HCT116 (cell line): ENCODE measurements at regions not wholly inside any gene's neighbourhood (a gene's known extent, or its start where the extent isn't known, plus 50 kb on each side); places are given as distances from the start of the nearest gene placed in this dataset.

Experiments used
- ATAC-seq: fragments of 200-7000 bp; cut with Tn5 transposase; 2 replicates; pipeline ENCODE4 v1.9.1; 2020; ENCODE audit warnings: mild to moderate bottlenecking, moderate library complexity
- BruUV-seq: library from RNA; stranded (reverse); fragments of 400-500 nt; replicated peaks from 2 replicates; lab custom pipeline; 2021; lab: Mats Ljungman, UMichigan
- CTCF ChIA-PET: fragments of 300-600 bp; sonication (Branson Sonifier 250); formaldehyde crosslinking; loops from one replicate; lab custom pipeline; 2021; ENCODE audit warnings: antibody characterized with exemption; lab: Charles Lee
- POLR2A ChIA-PET: fragments of 300-600, 350-600 bp; sonication (Branson Sonifier 250); formaldehyde crosslinking; loops from one replicate; lab custom pipeline; 2021; ENCODE audit warnings: antibody characterized with exemption; lab: Charles Lee
- RAD21 ChIA-PET, 2 experiments: fragments of 300-600 bp; sonication (Branson Sonifier 250); formaldehyde crosslinking; loops; one replicate each; lab custom pipeline; 2023; ENCODE audit warnings: low total read pairs in 2 of 2; ENCODE audit not compliant: uncharacterized antibody in 2 of 2, unreplicated experiment in 2 of 2, low non-redundant PET in 1 of 2; lab: Charles Lee
- DNase-seq: peaks from one replicate; pipeline ENCODE4 v3.0.0-alpha.2; 2010; ENCODE audit warnings: low read depth, low spot score
- H2AFZ ChIP-seq: fragments of 200-600 bp; shearing (Covaris generic), sonication (generic); 2 replicates; pipeline ENCODE4 v1.6.1; 2017; ENCODE audit warnings: low read depth, mixed run types, mixed read lengths, antibody characterized with exemption, low read length; ENCODE audit not compliant: poor library complexity, severe bottlenecking
- H3K27ac ChIP-seq: 2 replicates; pipeline ENCODE4 v1.5.1; 2012; ENCODE audit warnings: low read depth, low read length
- H3K27me3 ChIP-seq: fragments of 200-600 bp; sonication (generic); 2 replicates; pipeline ENCODE4 v1.6.1; 2016; ENCODE audit warnings: mixed run types, low read length, mixed read lengths; ENCODE audit not compliant: insufficient read depth
- H3K36me3 ChIP-seq, 2 experiments: fragments of 200-500 bp in 1 of 2; fragments of 200-600 bp in 1 of 2; sonication (Bioruptor generic) in 1 of 2; sonication (generic) in 1 of 2; 2 replicates each; pipeline versions ENCODE4 v1.5.1 to v1.6.1; 2014 to 2016; ENCODE audit warnings: low read length in 2 of 2, inconsistent platforms in 1 of 2, mixed read lengths in 1 of 2, mixed run types in 1 of 2; ENCODE audit not compliant: insufficient read depth in 2 of 2, control insufficient read depth in 1 of 2
- H3K4me1 ChIP-seq, 2 experiments: fragments of 200-600 bp in 1 of 2; sonication (generic) in 1 of 2; 2 replicates each; pipeline versions ENCODE4 v1.5.1 to v1.6.1; 2012 to 2017; ENCODE audit warnings: low read length in 2 of 2, inconsistent platforms in 1 of 2, mild to moderate bottlenecking in 1 of 2, mixed read lengths in 1 of 2, mixed run types in 1 of 2, moderate library complexity in 1 of 2; ENCODE audit not compliant: insufficient read depth in 2 of 2, control insufficient read depth in 1 of 2
- H3K4me2 ChIP-seq: fragments of 200-600 bp; sonication (generic); 2 replicates; pipeline ENCODE4 v1.6.1; 2017; ENCODE audit warnings: mixed run types, low read length, mixed read lengths
- H3K4me3 ChIP-seq, 2 experiments: fragments of 200-600 bp in 1 of 2; sonication (generic) in 1 of 2; replicated peaks in 1 of 2; 2 replicates each; pipeline ENCODE4 v1.5.1; 2011 to 2016; ENCODE audit warnings: low read length in 2 of 2, control low read depth in 1 of 2, low read depth in 1 of 2, mild to moderate bottlenecking in 1 of 2, mixed read lengths in 1 of 2, mixed run types in 1 of 2
- H3K79me2 ChIP-seq: fragments of 200-600 bp; sonication (generic); 2 replicates; pipeline ENCODE4 v1.6.1; 2017; ENCODE audit warnings: mild to moderate bottlenecking, mixed run types, low read length, moderate library complexity, mixed read lengths; ENCODE audit not compliant: insufficient read depth
- H3K9ac ChIP-seq: fragments of 200-600 bp; sonication (generic); 2 replicates; pipeline ENCODE4 v1.6.1; 2016; ENCODE audit warnings: low read length, mixed read lengths
- H3K9me2 ChIP-seq: fragments of 200-600 bp; sonication (generic), shearing (Covaris generic); 2 replicates; pipeline ENCODE4 v1.6.1; 2017; ENCODE audit warnings: mixed run types, mild to moderate bottlenecking, moderate library complexity; ENCODE audit not compliant: insufficient read depth
- H3K9me3 ChIP-seq, 2 experiments: fragments of 200-500 bp in 1 of 2; fragments of 200-600 bp in 1 of 2; sonication (Bioruptor generic) in 1 of 2; sonication (generic) in 1 of 2; 2 replicates each; pipeline ENCODE4 v1.6.1; 2014 to 2017; ENCODE audit warnings: low read length in 2 of 2, mixed read lengths in 2 of 2, inconsistent platforms in 1 of 2, low read depth in 1 of 2, mild to moderate bottlenecking in 1 of 2, mixed run types in 1 of 2, moderate library complexity in 1 of 2; ENCODE audit not compliant: control insufficient read depth in 1 of 2, insufficient read depth in 1 of 2
- H4K20me1 ChIP-seq: fragments of 200-600 bp; sonication (generic), shearing (Covaris generic); 2 replicates; pipeline ENCODE4 v1.6.1; 2017; ENCODE audit warnings: mixed run types, mild to moderate bottlenecking, moderate library complexity; ENCODE audit not compliant: insufficient read depth
- CBX3 ChIP-seq: IDR thresholded peaks from 2 replicates; pipeline ENCODE4 v1.6.1; 2012; ENCODE audit warnings: low read depth
- CEBPB ChIP-seq: IDR thresholded peaks from 2 replicates; pipeline ENCODE4 v1.6.1; 2012; ENCODE audit warnings: low read depth
- CTCF ChIP-seq, 3 experiments: fragments of 200-600 bp in 1 of 3; sonication (generic) in 1 of 3; IDR thresholded peaks in 2 of 3; conservative IDR thresholded peaks in 1 of 3; 2 replicates each; pipeline ENCODE4 v1.5.1; 2012 to 2017; ENCODE audit warnings: low read depth in 2 of 3, low read length in 2 of 3, antibody characterized with exemption in 1 of 3, borderline replicate concordance in 1 of 3, control low read depth in 1 of 3, mild to moderate bottlenecking in 1 of 3, mixed read lengths in 1 of 3, mixed run types in 1 of 3, moderate library complexity in 1 of 3; ENCODE audit not compliant: insufficient read depth in 1 of 3
- EGR1 ChIP-seq: IDR thresholded peaks from 2 replicates; pipeline ENCODE4 v1.6.1; 2012; ENCODE audit warnings: low read depth
- JUND ChIP-seq: IDR thresholded peaks from 2 replicates; pipeline ENCODE4 v1.6.1; 2012
- POLR2A ChIP-seq: IDR thresholded peaks from 2 replicates; pipeline ENCODE4 v1.7.0; 2011; ENCODE audit warnings: borderline replicate concordance; ENCODE audit not compliant: insufficient read depth, insufficient read length; ENCODE audit errors: extremely low read depth
- POLR2AphosphoS5 ChIP-seq: IDR thresholded peaks from 2 replicates; pipeline ENCODE4 v1.6.1; 2011; ENCODE audit warnings: mild to moderate bottlenecking, low read depth, low read length, moderate library complexity
- RAD21 ChIP-seq: IDR thresholded peaks from 2 replicates; pipeline ENCODE4 v1.6.1; 2012; ENCODE audit warnings: low read depth, mild to moderate bottlenecking
- REST ChIP-seq: IDR thresholded peaks from 2 replicates; pipeline ENCODE4 v1.6.1; 2012; ENCODE audit warnings: low read depth
- SIN3A ChIP-seq: IDR thresholded peaks from 2 replicates; pipeline ENCODE4 v1.6.1; 2012; ENCODE audit warnings: low read depth
- SRF ChIP-seq: IDR thresholded peaks from 2 replicates; pipeline ENCODE4 v1.6.1; 2012; ENCODE audit warnings: low read depth
- YY1 ChIP-seq: IDR thresholded peaks from 2 replicates; pipeline ENCODE4 v1.6.1; 2011; ENCODE audit warnings: low read length, low read depth, moderate library complexity, mild to moderate bottlenecking; ENCODE audit not compliant: insufficient replicate concordance; ENCODE audit errors: extremely low read depth
- ZFX ChIP-seq: fragments of 450-650 bp; IDR thresholded peaks from 2 replicates; pipeline ENCODE4 v1.6.1; 2017
- ZNF274 ChIP-seq: fragments of 200-500 bp; sonication (Bioruptor generic); IDR thresholded peaks from 2 replicates; pipeline ENCODE4 v1.6.1; 2014; ENCODE audit warnings: mild to moderate bottlenecking, low read depth, low read length, inconsistent platforms
- intact Hi-C: fragments of 100-400 bp; cut with micrococcal nuclease; formaldehyde crosslinking; loops from 2 replicates; pipeline ENCODE4 v1.10.0; 2022

GRCh38 chr11:119784421-119784820, 55.4 kb upstream of the NECTIN1 start (continued):
- no peak for TF ChIP-seq POLR2AphosphoS5
- no peak for TF ChIP-seq YY1
- no peak for TF ChIP-seq JUND
- TF ChIP-seq POLR2A, result no peak
- TF ChIP-seq EGR1, result no peak
- TF ChIP-seq REST, result no peak
- TF ChIP-seq ZFX, result no peak
- TF ChIP-seq CBX3, result no peak
- TF ChIP-seq, all 23 proteins: peak for 0

GRCh38 chr11:119783466-119784400, 54.7 kb upstream of the NECTIN1 start:
- DNase-seq (no peak), ATAC-seq (no peak)
- H3K27me3 ChIP-seq, result peaks cover 4% of the 10 kb centered on the region; the same call in 1 of the 2 replicates
- POLR2A ChIA-PET, result no interaction called here
- H3K9ac ChIP-seq, result no peak overlapping the region
- H4K20me1 ChIP-seq, result no peaks in the 10 kb centered on the region
- no peak overlapping the region for H3K4me2 ChIP-seq
- intact Hi-C loops, result no loop called here
- CTCF ChIA-PET, result no interaction called here
- no peak overlapping the region for H2AFZ ChIP-seq
- H3K4me1 ChIP-seq, result peaks cover 0 to 7% of the 10 kb centered on the region in 2 experiments; a peak in 2 of 4 replicates
- H3K36me3 ChIP-seq, result no peaks in the 10 kb centered on the region
- RAD21 ChIA-PET, result no interaction called here
- BruUV-seq, result no TSS peak
- H3K9me2 ChIP-seq, result no peaks in the 10 kb centered on the region
- no peaks in the 10 kb centered on the region for H3K9me3 ChIP-seq
- H3K79me2 ChIP-seq, result no peaks in the 10 kb centered on the region
- H3K27ac ChIP-seq, result no peak overlapping the region
- H3K4me3 ChIP-seq, result no peak overlapping the region
- TF ChIP-seq CEBPB, result no peak
- TF ChIP-seq SRF, result no peak
- TF ChIP-seq ZNF274, result no peak
- TF ChIP-seq YY1, result no peak
- no peak for TF ChIP-seq SIN3A
- TF ChIP-seq RAD21, result no peak
- no peak for TF ChIP-seq POLR2A
- no peak for TF ChIP-seq ZFX
- no peak for TF ChIP-seq CTCF (IDR thresholded peaks at IDR 0.05 in 2 of 3, conservative IDR thresholded peaks at IDR 0.05 in 1 of 3; ENCODE audit: borderline replicate concordance in 1 of 3, insufficient read depth in 1 of 3, low read depth in 2 of 3, low read length in 2 of 3)
- TF ChIP-seq REST, result no peak
- no peak for TF ChIP-seq CBX3
